WTC11 (cell line): ENCODE measurements at regions not wholly inside any gene's neighbourhood (a gene's known extent, or its start where the extent isn't known, plus 50 kb on each side); places are given as distances from the start of the nearest gene placed in this dataset.

Experiments
- ATAC-seq: fragments of 200-7000 bp; cut with Tn5 transposase; 2 replicates; pipeline ENCODE4 v1.10.0; 2021; ENCODE audit warnings: mild to moderate bottlenecking, moderate library complexity
- CTCF ChIA-PET: fragments of 300-600 bp; sonication (Branson Sonifier 250); formaldehyde crosslinking; loops from one replicate; lab custom pipeline; 2021; ENCODE audit warnings: antibody characterized with exemption; lab: Charles Lee
- POLR2A ChIA-PET: fragments of 350-600 bp; sonication (Branson Sonifier 250); formaldehyde crosslinking; loops from one replicate; lab custom pipeline; 2021; ENCODE audit warnings: antibody characterized with exemption; lab: Charles Lee
- DNase-seq: peaks from one replicate; pipeline ENCODE4 v3.0.0; 2021; ENCODE audit warnings: low spot score
- H3K27ac Mint-ChIP-seq: 2 replicates; pipeline ENCODE4 v1.8.0; 2021; ENCODE audit warnings: mixed read lengths
- H3K27me3 Mint-ChIP-seq: 2 replicates; pipeline ENCODE4 v1.8.0; 2021; ENCODE audit warnings: low read depth, mild to moderate bottlenecking, moderate library complexity, mixed read lengths
- H3K36me3 Mint-ChIP-seq: 2 replicates; pipeline ENCODE4 v1.8.0; 2021; ENCODE audit warnings: mixed read lengths
- H3K4me1 Mint-ChIP-seq: 2 replicates; pipeline ENCODE4 v1.8.0; 2022; ENCODE audit warnings: mixed read lengths
- H3K4me3 Mint-ChIP-seq: 2 replicates; pipeline ENCODE4 v1.8.0; 2021; ENCODE audit warnings: mild to moderate bottlenecking, moderate library complexity, mixed read lengths
- H3K9me3 Mint-ChIP-seq: 2 replicates; pipeline ENCODE4 v1.8.0; 2021; ENCODE audit warnings: mixed read lengths
- CBFB ChIP-seq: sonication (generic); formaldehyde crosslinking; IDR thresholded peaks from 2 replicates; pipeline ENCODE4 v1.8.1; 2022; ENCODE audit warnings: mild to moderate bottlenecking, low read depth, missing genetic modification reagents
- CDX4 ChIP-seq: fragments of 250-450 bp; sonication (Bioruptor Pico); IDR thresholded peaks from 2 replicates; pipeline ENCODE4 v1.9.0; 2021; ENCODE audit warnings: moderate library complexity, mild to moderate bottlenecking, inconsistent platforms, borderline replicate concordance
- CREM ChIP-seq: sonication (generic); formaldehyde crosslinking; IDR thresholded peaks from 2 replicates; pipeline ENCODE4 v1.8.1; 2022; ENCODE audit warnings: mild to moderate bottlenecking, missing genetic modification reagents, moderate library complexity
- ELF4 ChIP-seq: sonication (generic); formaldehyde crosslinking; IDR thresholded peaks from 2 replicates; pipeline ENCODE4 v1.8.1; 2022; ENCODE audit warnings: low read depth, mild to moderate bottlenecking, moderate library complexity, missing genetic modification reagents
- ESRRA ChIP-seq: sonication (generic); formaldehyde crosslinking; IDR thresholded peaks from 2 replicates; pipeline ENCODE4 v1.8.1; 2022; ENCODE audit warnings: mild to moderate bottlenecking, missing genetic modification reagents, borderline replicate concordance
- ETV6 ChIP-seq: sonication (generic); formaldehyde crosslinking; IDR thresholded peaks from 2 replicates; pipeline ENCODE4 v1.8.1; 2022; ENCODE audit warnings: mild to moderate bottlenecking, missing genetic modification reagents
- FOXP1 ChIP-seq: sonication (generic); formaldehyde crosslinking; IDR thresholded peaks from 2 replicates; pipeline ENCODE4 v1.8.0; 2022; ENCODE audit warnings: missing genetic modification reagents, mild to moderate bottlenecking, moderate library complexity, borderline replicate concordance
- GRHL2 ChIP-seq: fragments of 250-450 bp; sonication (Bioruptor Pico); IDR thresholded peaks from 2 replicates; pipeline ENCODE4 v1.8.0; 2022; ENCODE audit warnings: mild to moderate bottlenecking, moderate library complexity; ENCODE audit not compliant: insufficient replicate concordance, severe bottlenecking
- IRF1 ChIP-seq: sonication (generic); formaldehyde crosslinking; IDR thresholded peaks from 2 replicates; pipeline ENCODE4 v1.8.0; 2023; ENCODE audit warnings: missing genetic modification reagents
- KAT7 ChIP-seq: sonication (generic); formaldehyde crosslinking; IDR thresholded peaks from 2 replicates; pipeline ENCODE4 v1.8.1; 2023; ENCODE audit warnings: missing genetic modification reagents, mild to moderate bottlenecking, borderline replicate concordance
- NFATC4 ChIP-seq: fragments of 250-450 bp; sonication (Bioruptor Pico); IDR thresholded peaks from 2 replicates; pipeline ENCODE4 v1.9.0; 2021; ENCODE audit warnings: mild to moderate bottlenecking
- NFE2L1 ChIP-seq: sonication (generic); formaldehyde crosslinking; IDR thresholded peaks from 2 replicates; pipeline ENCODE4 v1.8.1; 2023; ENCODE audit warnings: missing genetic modification reagents
- NFYB ChIP-seq: sonication (generic); formaldehyde crosslinking; conservative IDR thresholded peaks from 2 replicates; pipeline ENCODE4 v1.8.0; 2022; ENCODE audit warnings: low read depth, missing genetic modification reagents
- NR2C2 ChIP-seq: sonication (generic); formaldehyde crosslinking; IDR thresholded peaks from 2 replicates; pipeline ENCODE4 v1.8.0; 2022; ENCODE audit warnings: mild to moderate bottlenecking, missing genetic modification reagents
- RORB ChIP-seq: fragments of 250-450 bp; sonication (Bioruptor Pico); IDR thresholded peaks from 2 replicates; pipeline ENCODE4 v1.9.0; 2021; ENCODE audit warnings: mild to moderate bottlenecking
- SP1 ChIP-seq: sonication (generic); formaldehyde crosslinking; conservative IDR thresholded peaks from 2 replicates; pipeline ENCODE4 v1.8.1; 2022; ENCODE audit warnings: missing genetic modification reagents
- STAT6 ChIP-seq: sonication (generic); formaldehyde crosslinking; conservative IDR thresholded peaks from 2 replicates; pipeline ENCODE4 v1.8.1; 2023; ENCODE audit warnings: mild to moderate bottlenecking, low read depth, missing genetic modification reagents, moderate library complexity
- ZNF425 ChIP-seq: fragments of 250-450 bp; sonication (Bioruptor Pico); conservative IDR thresholded peaks from 2 replicates; pipeline ENCODE4 v1.9.0; 2021; ENCODE audit warnings: mild to moderate bottlenecking
- TF ChIP-seq, protein P1 (sequence below): sonication (generic); formaldehyde crosslinking; IDR thresholded peaks from 2 replicates; pipeline ENCODE4 v1.8.1; 2022; ENCODE audit warnings: low read depth, missing genetic modification reagents, borderline replicate concordance
- TF ChIP-seq, protein P2 (sequence below): sonication (generic); formaldehyde crosslinking; IDR thresholded peaks from 2 replicates; pipeline ENCODE4 v1.8.1; 2023; ENCODE audit warnings: mild to moderate bottlenecking, missing genetic modification reagents, borderline replicate concordance
- TF ChIP-seq, protein P3 (sequence below): sonication (generic); formaldehyde crosslinking; conservative IDR thresholded peaks from 2 replicates; pipeline ENCODE4 v1.8.1; 2022; ENCODE audit warnings: mild to moderate bottlenecking, missing genetic modification reagents

DNA sequence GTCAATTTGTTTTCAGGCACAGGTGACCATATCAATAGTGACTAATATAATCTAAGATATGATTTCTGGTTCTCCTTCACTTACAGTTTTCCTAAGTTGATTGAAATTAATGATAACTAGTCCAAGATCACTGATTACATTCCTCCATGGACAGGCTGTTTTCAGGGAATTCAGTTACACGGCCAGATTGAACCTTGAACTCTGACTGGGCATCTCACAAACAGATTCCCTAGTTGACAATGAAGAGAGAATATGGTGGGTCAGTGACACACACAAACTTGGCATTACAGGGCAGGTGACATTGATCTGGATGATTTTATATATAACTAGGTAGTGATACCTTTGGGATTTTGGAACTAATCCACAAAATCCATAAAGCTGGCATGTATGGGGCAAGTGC, 110.2 kb upstream of the EGR2 start:
- H3K4me3 Mint-ChIP-seq: no peak overlapping the region

DNA sequence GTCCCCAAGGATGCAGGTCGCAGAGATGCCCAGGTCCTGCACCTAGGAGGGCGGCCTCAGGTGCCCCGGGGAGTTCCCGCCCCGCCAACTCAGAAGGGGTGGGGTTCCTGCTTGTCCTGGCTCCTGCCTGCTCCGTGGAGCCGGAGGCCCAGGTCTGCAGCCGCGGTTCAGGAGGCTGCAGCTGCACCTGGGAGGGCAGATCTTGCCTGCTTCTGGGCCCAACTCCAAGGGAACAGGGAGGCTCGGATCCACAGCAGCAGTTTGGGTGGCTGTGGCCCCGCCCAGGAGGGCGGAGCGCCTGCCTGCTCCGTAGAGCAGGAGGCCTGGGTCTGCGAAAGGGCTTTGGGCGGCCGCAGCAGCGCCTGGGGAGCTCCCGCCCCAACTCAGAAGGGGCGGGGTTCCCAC, 108.2 kb upstream of the EGR2 start:
- peak overlapping the region; percentile 39 for H3K4me3 Mint-ChIP-seq
- ATAC-seq (peak; percentile 100), DNase-seq (peak; percentile 84)
- H3K4me1 Mint-ChIP-seq: peaks cover 6% of the 10 kb centered on the region; the same call in 1 of the 2 replicates
- no peaks in the 10 kb centered on the region for H3K27me3 Mint-ChIP-seq
- ChIA-PET CTCF (interaction anchor here (0.6 to 0.7 kb wide), 2 partner anchors 13 to 107 kb away, joined by 3 to 5 read pairs; no protein-coding TSS in a partner anchor), POLR2A (no interaction called here)
- H3K9me3 Mint-ChIP-seq: peaks cover 10% of the 10 kb centered on the region
- H3K36me3 Mint-ChIP-seq: peaks cover 12% of the 10 kb centered on the region; the same call in 1 of the 2 replicates
- H3K27ac Mint-ChIP-seq: no peak overlapping the region
- no peak for TF ChIP-seq RORB
- TF ChIP-seq CBFB (CRISPR knock-in tag): no peak
- TF ChIP-seq FOXP1 (CRISPR knock-in tag): 0 out of 2 replicates have a peak, but pooled peaks have one; percentile 48
- no peak for TF ChIP-seq NR2C2 (CRISPR knock-in tag)
- TF ChIP-seq IRF1: 0 out of 2 replicates have a peak, but pooled peaks have one; percentile 24
- TF ChIP-seq SP1: peak; percentile 64
- no peak for TF ChIP-seq NFE2L1 (CRISPR knock-in tag)
- TF ChIP-seq CDX4 (CRISPR knock-in tag): no peak
- TF ChIP-seq, protein P1, sequence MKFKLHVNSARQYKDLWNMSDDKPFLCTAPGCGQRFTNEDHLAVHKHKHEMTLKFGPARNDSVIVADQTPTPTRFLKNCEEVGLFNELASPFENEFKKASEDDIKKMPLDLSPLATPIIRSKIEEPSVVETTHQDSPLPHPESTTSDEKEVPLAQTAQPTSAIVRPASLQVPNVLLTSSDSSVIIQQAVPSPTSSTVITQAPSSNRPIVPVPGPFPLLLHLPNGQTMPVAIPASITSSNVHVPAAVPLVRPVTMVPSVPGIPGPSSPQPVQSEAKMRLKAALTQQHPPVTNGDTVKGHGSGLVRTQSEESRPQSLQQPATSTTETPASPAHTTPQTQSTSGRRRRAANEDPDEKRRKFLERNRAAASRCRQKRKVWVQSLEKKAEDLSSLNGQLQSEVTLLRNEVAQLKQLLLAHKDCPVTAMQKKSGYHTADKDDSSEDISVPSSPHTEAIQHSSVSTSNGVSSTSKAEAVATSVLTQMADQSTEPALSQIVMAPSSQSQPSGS (CRISPR knock-in tag): no peak
- no peak for TF ChIP-seq GRHL2 (CRISPR knock-in tag)
- TF ChIP-seq, protein P2, sequence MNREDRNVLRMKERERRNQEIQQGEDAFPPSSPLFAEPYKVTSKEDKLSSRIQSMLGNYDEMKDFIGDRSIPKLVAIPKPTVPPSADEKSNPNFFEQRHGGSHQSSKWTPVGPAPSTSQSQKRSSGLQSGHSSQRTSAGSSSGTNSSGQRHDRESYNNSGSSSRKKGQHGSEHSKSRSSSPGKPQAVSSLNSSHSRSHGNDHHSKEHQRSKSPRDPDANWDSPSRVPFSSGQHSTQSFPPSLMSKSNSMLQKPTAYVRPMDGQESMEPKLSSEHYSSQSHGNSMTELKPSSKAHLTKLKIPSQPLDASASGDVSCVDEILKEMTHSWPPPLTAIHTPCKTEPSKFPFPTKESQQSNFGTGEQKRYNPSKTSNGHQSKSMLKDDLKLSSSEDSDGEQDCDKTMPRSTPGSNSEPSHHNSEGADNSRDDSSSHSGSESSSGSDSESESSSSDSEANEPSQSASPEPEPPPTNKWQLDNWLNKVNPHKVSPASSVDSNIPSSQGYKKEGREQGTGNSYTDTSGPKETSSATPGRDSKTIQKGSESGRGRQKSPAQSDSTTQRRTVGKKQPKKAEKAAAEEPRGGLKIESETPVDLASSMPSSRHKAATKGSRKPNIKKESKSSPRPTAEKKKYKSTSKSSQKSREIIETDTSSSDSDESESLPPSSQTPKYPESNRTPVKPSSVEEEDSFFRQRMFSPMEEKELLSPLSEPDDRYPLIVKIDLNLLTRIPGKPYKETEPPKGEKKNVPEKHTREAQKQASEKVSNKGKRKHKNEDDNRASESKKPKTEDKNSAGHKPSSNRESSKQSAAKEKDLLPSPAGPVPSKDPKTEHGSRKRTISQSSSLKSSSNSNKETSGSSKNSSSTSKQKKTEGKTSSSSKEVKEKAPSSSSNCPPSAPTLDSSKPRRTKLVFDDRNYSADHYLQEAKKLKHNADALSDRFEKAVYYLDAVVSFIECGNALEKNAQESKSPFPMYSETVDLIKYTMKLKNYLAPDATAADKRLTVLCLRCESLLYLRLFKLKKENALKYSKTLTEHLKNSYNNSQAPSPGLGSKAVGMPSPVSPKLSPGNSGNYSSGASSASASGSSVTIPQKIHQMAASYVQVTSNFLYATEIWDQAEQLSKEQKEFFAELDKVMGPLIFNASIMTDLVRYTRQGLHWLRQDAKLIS (CRISPR knock-in tag): no peak
- no peak for TF ChIP-seq KAT7 (CRISPR knock-in tag)
- no peak for TF ChIP-seq ZNF425 (CRISPR knock-in tag)
- TF ChIP-seq ETV6 (CRISPR knock-in tag): peak; percentile 52; the same call in 1 of the 2 replicates
- no peak for TF ChIP-seq NFATC4 (CRISPR knock-in tag)
- TF ChIP-seq ELF4 (CRISPR knock-in tag): no peak
- no peak for TF ChIP-seq NFYB (CRISPR knock-in tag)
- TF ChIP-seq ESRRA (CRISPR knock-in tag): no peak

More for the DNA sequence above, 110.2 kb upstream of the EGR2 start:
- Mint-ChIP-seq H3K36me3 (peaks cover 12% of the 10 kb centered on the region; the same call in 1 of the 2 replicates), H3K9me3 (peaks cover 14% of the 10 kb centered on the region), H3K4me1 (no peaks in the 10 kb centered on the region), H3K27ac (no peak overlapping the region), H3K27me3 (no peaks in the 10 kb centered on the region)
- ATAC-seq (no peak), DNase-seq (no peak)
- POLR2A ChIA-PET: no interaction called here
- CTCF ChIA-PET: no interaction called here
- TF ChIP-seq STAT6 (CRISPR knock-in tag) (no peak), CREM (CRISPR knock-in tag) (no peak), ESRRA (CRISPR knock-in tag) (no peak)
- TF ChIP-seq, protein P3, sequence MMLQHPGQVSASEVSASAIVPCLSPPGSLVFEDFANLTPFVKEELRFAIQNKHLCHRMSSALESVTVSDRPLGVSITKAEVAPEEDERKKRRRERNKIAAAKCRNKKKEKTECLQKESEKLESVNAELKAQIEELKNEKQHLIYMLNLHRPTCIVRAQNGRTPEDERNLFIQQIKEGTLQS (CRISPR knock-in tag): no peak
